ENCODE measurements at regions not wholly inside any gene's neighbourhood (a gene's known extent, or its start where the extent isn't known, plus 50 kb on each side); places are given as distances from the start of the nearest gene placed in this dataset.

GRCh38 chr4:178672512-178672911, 1230.3 kb upstream of the AGA start:
- TF ChIP-seq, protein P1, sequence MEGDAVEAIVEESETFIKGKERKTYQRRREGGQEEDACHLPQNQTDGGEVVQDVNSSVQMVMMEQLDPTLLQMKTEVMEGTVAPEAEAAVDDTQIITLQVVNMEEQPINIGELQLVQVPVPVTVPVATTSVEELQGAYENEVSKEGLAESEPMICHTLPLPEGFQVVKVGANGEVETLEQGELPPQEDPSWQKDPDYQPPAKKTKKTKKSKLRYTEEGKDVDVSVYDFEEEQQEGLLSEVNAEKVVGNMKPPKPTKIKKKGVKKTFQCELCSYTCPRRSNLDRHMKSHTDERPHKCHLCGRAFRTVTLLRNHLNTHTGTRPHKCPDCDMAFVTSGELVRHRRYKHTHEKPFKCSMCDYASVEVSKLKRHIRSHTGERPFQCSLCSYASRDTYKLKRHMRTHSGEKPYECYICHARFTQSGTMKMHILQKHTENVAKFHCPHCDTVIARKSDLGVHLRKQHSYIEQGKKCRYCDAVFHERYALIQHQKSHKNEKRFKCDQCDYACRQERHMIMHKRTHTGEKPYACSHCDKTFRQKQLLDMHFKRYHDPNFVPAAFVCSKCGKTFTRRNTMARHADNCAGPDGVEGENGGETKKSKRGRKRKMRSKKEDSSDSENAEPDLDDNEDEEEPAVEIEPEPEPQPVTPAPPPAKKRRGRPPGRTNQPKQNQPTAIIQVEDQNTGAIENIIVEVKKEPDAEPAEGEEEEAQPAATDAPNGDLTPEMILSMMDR (IDR thresholded peaks at IDR 0.05; ENCODE audit: control extremely low read depth, extremely low read depth), result no peak
- WGBS, 2 donors, result 69 to 81% methylated on average over 1 of the region's 1 CpG
- H3K27ac ChIP-seq (ENCODE audit: low read depth in 1 of 2, low read length in 1 of 2), result no peak overlapping the region
- no peak for ATAC-seq (ENCODE audit: insufficient read depth, low FRiP score)
- no peaks in the 10 kb centered on the region for H3K36me3 ChIP-seq (ENCODE audit: control insufficient read depth in 4 of 4, insufficient read depth in 4 of 4, low read length in 4 of 4)
- no peak for DNase-seq
- H3K9me3 ChIP-seq (ENCODE audit: control insufficient read depth in 4 of 4, insufficient read depth in 3 of 4, low read length in 3 of 4), result no peaks in the 10 kb centered on the region
- no peaks in the 10 kb centered on the region for H3K27me3 ChIP-seq (ENCODE audit: control insufficient read depth in 3 of 3, insufficient read depth in 3 of 3, low read length in 2 of 3)
- no peak overlapping the region for H3K9ac ChIP-seq (ENCODE audit: insufficient read depth in 1 of 2, low read length in 2 of 2)
- H3K4me1 ChIP-seq (ENCODE audit: control insufficient read depth in 5 of 5, insufficient read depth in 5 of 5, low read length in 5 of 5), result no peaks in the 10 kb centered on the region
- H3K4me3 ChIP-seq, result no peak overlapping the region

- Histone ChIP-seq H3K27me3 (ENCODE audit: control insufficient read depth in 3 of 3, insufficient read depth in 3 of 3, low read length in 2 of 3) (no peaks in the 10 kb centered on the region), H3K4me3 (no peak overlapping the region), H3K9me3 (ENCODE audit: control insufficient read depth in 4 of 4, insufficient read depth in 3 of 4, low read length in 3 of 4) (peaks cover 0 to 2% (median 0%) of the 10 kb centered on the region in 4 donors), H3K36me3 (ENCODE audit: control insufficient read depth in 4 of 4, insufficient read depth in 4 of 4, low read length in 4 of 4) (no peaks in the 10 kb centered on the region), H3K4me1 (ENCODE audit: control insufficient read depth in 5 of 5, insufficient read depth in 5 of 5, low read length in 5 of 5) (no peaks in the 10 kb centered on the region), H3K27ac (ENCODE audit: low read depth in 1 of 2, low read length in 1 of 2) (no peak overlapping the region), H3K9ac (ENCODE audit: insufficient read depth in 1 of 2, low read length in 2 of 2) (no peak overlapping the region)
- WGBS, 2 donors, result 62 to 71% methylated on average over 4 of the region's 4 CpGs
- TF ChIP-seq, protein P1 (IDR thresholded peaks at IDR 0.05; ENCODE audit: control extremely low read depth, extremely low read depth), result no peak
- ATAC-seq (ENCODE audit: insufficient read depth, low FRiP score) (no peak), DNase-seq (peak in 1 of 3 donors; percentile 5)
Observed at GRCh38 chr4:178681871-178682270, 1239.6 kb upstream of the AGA start.

- Histone ChIP-seq H3K4me1 (ENCODE audit: control insufficient read depth in 5 of 5, insufficient read depth in 5 of 5, low read length in 5 of 5) (peaks cover 0 to 5% (median 0%) of the 10 kb centered on the region in 5 donors), H3K9me3 (ENCODE audit: control insufficient read depth in 4 of 4, insufficient read depth in 3 of 4, low read length in 3 of 4) (peaks cover 0 to 4% (median 0%) of the 10 kb centered on the region in 4 donors), H3K27me3 (ENCODE audit: control insufficient read depth in 3 of 3, insufficient read depth in 3 of 3, low read length in 2 of 3) (no peaks in the 10 kb centered on the region), H3K4me3 (no peak overlapping the region), H3K36me3 (ENCODE audit: control insufficient read depth in 4 of 4, insufficient read depth in 4 of 4, low read length in 4 of 4) (no peaks in the 10 kb centered on the region), H3K9ac (ENCODE audit: insufficient read depth in 1 of 2, low read length in 2 of 2) (no peak overlapping the region), H3K27ac (ENCODE audit: low read depth in 1 of 2, low read length in 1 of 2) (no peak overlapping the region)
- TF ChIP-seq, protein P1 (IDR thresholded peaks at IDR 0.05; ENCODE audit: control extremely low read depth, extremely low read depth), result no peak
- ATAC-seq (ENCODE audit: insufficient read depth, low FRiP score) (no peak), DNase-seq (no peak)
Observed at GRCh38 chr4:178689926-178690325, 1247.7 kb upstream of the AGA start.

GRCh38 chr4:178693816-178694215, 1251.6 kb upstream of the AGA start:
- TF ChIP-seq, protein P1 (IDR thresholded peaks at IDR 0.05; ENCODE audit: control extremely low read depth, extremely low read depth), result no peak
- Histone ChIP-seq H3K4me1 (ENCODE audit: control insufficient read depth in 5 of 5, insufficient read depth in 5 of 5, low read length in 5 of 5) (peaks cover 0 to 6% (median 0%) of the 10 kb centered on the region in 5 donors), H3K27me3 (ENCODE audit: control insufficient read depth in 3 of 3, insufficient read depth in 3 of 3, low read length in 2 of 3) (no peaks in the 10 kb centered on the region), H3K27ac (ENCODE audit: low read depth in 1 of 2, low read length in 1 of 2) (no peak overlapping the region), H3K9me3 (ENCODE audit: control insufficient read depth in 4 of 4, insufficient read depth in 3 of 4, low read length in 3 of 4) (no peaks in the 10 kb centered on the region), H3K4me3 (no peak overlapping the region), H3K9ac (ENCODE audit: insufficient read depth in 1 of 2, low read length in 2 of 2) (no peak overlapping the region), H3K36me3 (ENCODE audit: control insufficient read depth in 4 of 4, insufficient read depth in 4 of 4, low read length in 4 of 4) (no peaks in the 10 kb centered on the region)
- no peak for ATAC-seq (ENCODE audit: insufficient read depth, low FRiP score)
- WGBS, 2 donors, result 82 to 86% methylated on average over 1 of the region's 1 CpG
- DNase-seq, result no peak
